MM.1S (cell line): ENCODE measurements at regions not wholly inside any gene's neighbourhood (a gene's known extent, or its start where the extent isn't known, plus 50 kb on each side); places are given as distances from the start of the nearest gene placed in this dataset.

Experiments
- EZH2 ChIP-seq: fragments of 300-600 bp; sonication (generic); optimal IDR thresholded peaks from 2 replicates; pipeline ENCODE3; 2017; ENCODE audit warnings: low read depth, mild to moderate bottlenecking, antibody characterized with exemption, low read length, mixed read lengths
- EZH2phosphoT487 ChIP-seq: fragments of 300-600 bp; sonication (generic); IDR thresholded peaks from 2 replicates; pipeline ENCODE4 v1.6.1; 2018; ENCODE audit warnings: antibody characterized with exemption, low read length

GRCh38 chr11:37451903-37452302 is 853.9 kb upstream of the RAG2 start:
- TF ChIP-seq EZH2: no peak
- TF ChIP-seq EZH2phosphoT487: no peak
